Ascending aorta (tissue), 2 donors: ENCODE measurements at regions not wholly inside any gene's neighbourhood (a gene's known extent, or its start where the extent isn't known, plus 50 kb on each side); places are given as distances from the start of the nearest gene placed in this dataset.
A peak's percentile ranks its signal among the peaks of the same experiment; 100 is the strongest.

Experiments used
- DNase-seq, 2 donors: peaks; one replicate each; pipeline ENCODE4 v3.0.0-alpha.2; 2019; ENCODE audit warnings: low spot score in 2 of 2
- H3K27ac ChIP-seq, 2 donors: fragments of 200-600 bp; sonication (generic); one replicate each; pipeline ENCODE4 v1.5.1; 2016 to 2017; ENCODE audit warnings: mild to moderate bottlenecking in 1 of 2
- H3K27me3 ChIP-seq: fragments of 200-600 bp; sonication (generic); one replicate; pipeline ENCODE4 v1.5.1; 2017
- H3K36me3 ChIP-seq, 2 donors: fragments of 200-600 bp; sonication (generic); one replicate each; pipeline ENCODE4 v1.5.1; 2016
- H3K4me1 ChIP-seq, 2 donors: fragments of 200-600 bp; sonication (generic); one replicate each; pipeline ENCODE4 v1.5.1; 2016 to 2017; ENCODE audit warnings: mild to moderate bottlenecking in 1 of 2
- H3K4me3 ChIP-seq, 2 donors: fragments of 200-600 bp; sonication (generic); one replicate each; pipeline ENCODE4 v1.5.1; 2016 to 2017; ENCODE audit warnings: mild to moderate bottlenecking in 1 of 2
- H3K9me3 ChIP-seq, 2 donors: fragments of 200-600 bp; sonication (generic); one replicate each; pipeline ENCODE4 v1.5.1; 2016
- intact Hi-C: fragments of 100-400 bp; cut with DNase I; formaldehyde crosslinking; loops from one replicate; pipeline ENCODE4 v1.15.1; 2023
- TF ChIP-seq, protein P1 (sequence below), 3 experiments: fragments of 200-600 bp in 2 of 3; fragments of 450-650 bp in 1 of 3; sonication (generic) in 2 of 3; IDR thresholded peaks; one replicate each; pipeline ENCODE4 v1.5.1; 2016 to 2019; ENCODE audit warnings: antibody characterized with exemption in 3 of 3, mild to moderate bottlenecking in 1 of 3, moderate library complexity in 1 of 3

DNA sequence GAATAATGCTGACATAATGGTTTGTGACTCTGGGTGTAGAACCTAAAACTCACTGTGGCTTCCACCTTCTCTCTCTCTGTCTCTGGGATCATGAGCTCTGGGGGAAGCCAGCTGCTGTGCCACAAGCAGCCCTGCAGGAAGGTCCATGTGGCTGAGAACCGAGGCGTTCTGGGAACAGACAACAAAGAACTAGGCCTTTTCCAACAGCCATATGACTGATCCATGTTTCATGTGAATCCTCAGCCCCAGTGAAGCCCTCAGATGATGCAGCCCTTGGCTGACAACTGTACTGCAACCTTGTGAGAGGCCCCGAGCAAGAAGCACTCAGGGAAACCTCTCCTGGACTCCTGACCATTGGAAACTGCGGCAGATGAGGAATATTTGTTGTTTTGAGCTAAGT, 56.6 kb downstream of the HLA-G start:
- no peak for DNase-seq
- no peak overlapping the region for H3K4me3 ChIP-seq
- H3K27ac ChIP-seq, result no peak overlapping the region
- intact Hi-C loops, result no loop called here
- TF ChIP-seq, protein P1, sequence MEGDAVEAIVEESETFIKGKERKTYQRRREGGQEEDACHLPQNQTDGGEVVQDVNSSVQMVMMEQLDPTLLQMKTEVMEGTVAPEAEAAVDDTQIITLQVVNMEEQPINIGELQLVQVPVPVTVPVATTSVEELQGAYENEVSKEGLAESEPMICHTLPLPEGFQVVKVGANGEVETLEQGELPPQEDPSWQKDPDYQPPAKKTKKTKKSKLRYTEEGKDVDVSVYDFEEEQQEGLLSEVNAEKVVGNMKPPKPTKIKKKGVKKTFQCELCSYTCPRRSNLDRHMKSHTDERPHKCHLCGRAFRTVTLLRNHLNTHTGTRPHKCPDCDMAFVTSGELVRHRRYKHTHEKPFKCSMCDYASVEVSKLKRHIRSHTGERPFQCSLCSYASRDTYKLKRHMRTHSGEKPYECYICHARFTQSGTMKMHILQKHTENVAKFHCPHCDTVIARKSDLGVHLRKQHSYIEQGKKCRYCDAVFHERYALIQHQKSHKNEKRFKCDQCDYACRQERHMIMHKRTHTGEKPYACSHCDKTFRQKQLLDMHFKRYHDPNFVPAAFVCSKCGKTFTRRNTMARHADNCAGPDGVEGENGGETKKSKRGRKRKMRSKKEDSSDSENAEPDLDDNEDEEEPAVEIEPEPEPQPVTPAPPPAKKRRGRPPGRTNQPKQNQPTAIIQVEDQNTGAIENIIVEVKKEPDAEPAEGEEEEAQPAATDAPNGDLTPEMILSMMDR (IDR thresholded peaks at IDR 0.05), result no peak
- H3K9me3 ChIP-seq, result no peaks in the 10 kb centered on the region
- H3K27me3 ChIP-seq, result no peaks in the 10 kb centered on the region
- H3K4me1 ChIP-seq, result peaks cover 0 to 5% of the 10 kb centered on the region in 2 donors
- no peaks in the 10 kb centered on the region for H3K36me3 ChIP-seq

DNA sequence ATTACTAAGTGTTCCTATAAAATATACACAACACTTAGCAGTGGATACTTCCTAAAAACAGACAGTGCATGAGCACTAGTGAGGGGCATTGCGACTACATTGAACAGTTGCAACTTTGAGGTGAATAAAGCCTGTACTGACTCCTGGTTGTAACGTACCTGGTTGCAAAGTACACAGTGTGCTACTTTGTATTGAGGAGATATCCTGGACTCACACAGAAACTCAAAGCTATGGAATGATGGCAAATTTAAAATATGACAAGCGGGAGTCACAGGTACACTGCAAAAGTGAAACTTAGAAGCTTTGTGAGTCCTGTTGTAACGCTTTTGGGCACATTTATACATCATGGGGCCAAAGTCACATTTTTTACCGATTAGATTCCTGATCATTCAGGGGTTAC, 55.6 kb upstream of the HLA-A start:
- intact Hi-C loops, result loop anchor here (1.0 to 5.0 kb wide), 3 partner anchors 56 to 181 kb away; partner anchors contain the start of genes HLA-A and PPP1R11
- H3K36me3 ChIP-seq, result no peaks in the 10 kb centered on the region
- peak overlapping the region in 1 of 2 donors; percentile 97 for H3K27ac ChIP-seq
- no peaks in the 10 kb centered on the region for H3K27me3 ChIP-seq
- H3K4me3 ChIP-seq, result peak overlapping the region in 1 of 2 donors; percentile 82
- H3K9me3 ChIP-seq, result no peaks in the 10 kb centered on the region
- peaks cover 0 to 5% of the 10 kb centered on the region in 2 donors for H3K4me1 ChIP-seq
- no peak for DNase-seq
- TF ChIP-seq, protein P1 (IDR thresholded peaks at IDR 0.05), result no peak

DNA sequence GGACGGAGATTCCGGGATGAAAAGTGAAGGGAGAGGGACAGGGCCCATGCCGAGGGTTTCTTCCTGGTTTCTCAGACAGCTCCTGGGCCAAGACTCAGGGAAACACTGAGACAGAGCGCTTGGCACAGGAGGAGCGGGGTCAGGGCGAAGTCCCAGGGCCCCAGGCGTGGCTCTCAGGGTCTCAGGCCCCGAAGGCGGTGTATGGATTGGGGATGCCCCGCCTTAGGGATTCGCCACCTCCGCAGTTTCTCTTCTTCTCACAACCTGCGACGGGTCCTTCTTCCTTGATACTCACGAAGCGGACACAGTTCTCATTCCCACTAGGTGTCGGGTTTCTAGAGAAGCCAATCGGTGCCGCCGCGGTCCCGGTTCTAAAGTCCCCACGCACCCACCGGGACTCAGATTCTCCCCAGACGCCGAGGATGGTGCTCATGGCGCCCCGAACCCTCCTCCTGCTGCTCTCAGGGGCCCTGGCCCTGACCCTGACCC, 55.0 kb upstream of the HLA-A start:
- H3K4me1 ChIP-seq, result peaks cover 0 to 5% of the 10 kb centered on the region in 2 donors
- intact Hi-C loops, result loop anchor here (1.0 to 5.0 kb wide), 3 partner anchors 55 to 180 kb away; partner anchors contain the start of genes HLA-A and PPP1R11
- H3K9me3 ChIP-seq, result no peaks in the 10 kb centered on the region
- peak overlapping the region in 1 of 2 donors; percentile 82 for H3K4me3 ChIP-seq
- H3K27ac ChIP-seq, result peak overlapping the region in 1 of 2 donors; percentile 97
- TF ChIP-seq, protein P1 (IDR thresholded peaks at IDR 0.05), result no peak
- no peaks in the 10 kb centered on the region for H3K27me3 ChIP-seq
- DNase-seq, result peak in 1 of 2 donors; percentile 79
- H3K36me3 ChIP-seq, result no peaks in the 10 kb centered on the region

DNA sequence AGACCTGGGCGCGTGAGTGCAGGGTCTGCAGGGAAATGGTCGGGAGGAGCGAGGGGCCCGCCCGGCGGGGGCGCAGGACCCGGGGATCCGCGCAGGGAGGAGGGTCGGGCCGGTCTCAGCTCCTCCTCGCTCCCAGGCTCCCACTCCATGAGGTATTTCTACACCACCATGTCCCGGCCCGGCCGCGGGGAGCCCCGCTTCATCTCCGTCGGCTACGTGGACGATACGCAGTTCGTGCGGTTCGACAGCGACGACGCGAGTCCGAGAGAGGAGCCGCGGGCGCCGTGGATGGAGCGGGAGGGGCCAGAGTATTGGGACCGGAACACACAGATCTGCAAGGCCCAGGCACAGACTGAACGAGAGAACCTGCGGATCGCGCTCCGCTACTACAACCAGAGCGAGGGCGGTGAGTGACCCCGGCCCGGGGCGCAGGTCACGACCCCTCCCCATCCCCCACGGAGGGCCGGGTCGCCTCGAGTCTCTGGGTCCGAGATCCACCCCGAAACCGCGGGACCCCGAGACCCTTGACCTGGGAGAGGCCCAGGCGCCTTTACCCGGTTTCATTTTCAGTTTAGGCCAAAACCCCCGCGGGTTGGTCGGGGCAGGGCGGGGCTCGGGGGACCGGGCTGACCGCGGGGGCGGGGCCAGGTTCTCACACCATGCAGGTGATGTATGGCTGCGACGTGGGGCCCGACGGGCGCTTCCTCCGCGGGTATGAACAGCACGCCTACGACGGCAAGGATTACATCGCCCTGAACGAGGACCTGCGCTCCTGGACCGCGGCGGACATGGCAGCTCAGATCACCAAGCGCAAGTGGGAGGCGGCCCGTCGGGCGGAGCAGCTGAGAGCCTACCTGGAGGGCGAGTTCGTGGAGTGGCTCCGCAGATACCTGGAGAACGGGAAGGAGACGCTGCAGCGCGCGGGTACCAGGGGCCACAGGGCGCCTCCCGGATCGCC, 54.2 kb upstream of the HLA-A start:
- intact Hi-C loops, result loop anchor here (1.0 to 5.0 kb wide), 6 partner anchors 39 to 255 kb away; partner anchors contain the start of genes GABBR1, HLA-A and PPP1R11
- peak in 1 of 2 donors; percentile 92 for DNase-seq
- H3K4me3 ChIP-seq, result peak overlapping the region in 1 of 2 donors; percentile 82
- TF ChIP-seq, protein P1 (IDR thresholded peaks at IDR 0.05), result no peak
- no peaks in the 10 kb centered on the region for H3K9me3 ChIP-seq
- no peaks in the 10 kb centered on the region for H3K27me3 ChIP-seq
- H3K4me1 ChIP-seq, result peaks cover 0 to 5% of the 10 kb centered on the region in 2 donors
- H3K36me3 ChIP-seq, result no peaks in the 10 kb centered on the region
- H3K27ac ChIP-seq, result peak overlapping the region in 1 of 2 donors; percentile 97
